Natural killer cell (primary cell): ENCODE measurements at regions not wholly inside any gene's neighbourhood (a gene's known extent, or its start where the extent isn't known, plus 50 kb on each side); places are given as distances from the start of the nearest gene placed in this dataset.

Source experiments
- ATAC-seq, 3 donors: fragments of 150-1000 bp in 2 of 3; fragments of 200-7000 bp in 1 of 3; cut with Tn5 transposase; 1 replicate in 1 of 3; 2 replicates in 2 of 3; pipeline ENCODE4 v1.10.0; 2021; ENCODE audit warnings: mild to moderate bottlenecking in 2 of 3, moderate library complexity in 2 of 3
- DNase-seq, 2 donors: peaks; one replicate each; pipeline versions ENCODE4 v3.0.0 to v3.0.0-alpha.2; 2013 to 2021; ENCODE audit warnings: mixed read lengths in 1 of 2
- H3K27ac ChIP-seq: one replicate; pipeline ENCODE4 v1.5.1; 2013; ENCODE audit warnings: mild to moderate bottlenecking, low read length
- H3K27me3 ChIP-seq: one replicate; pipeline ENCODE4 v1.6.1; 2013; ENCODE audit warnings: low read length; ENCODE audit not compliant: control insufficient read depth, insufficient read depth
- H3K36me3 ChIP-seq: one replicate; pipeline ENCODE4 v1.6.1; 2013; ENCODE audit warnings: low read length; ENCODE audit not compliant: control insufficient read depth, insufficient read depth
- H3K4me1 ChIP-seq: one replicate; pipeline ENCODE4 v1.6.1; 2013; ENCODE audit warnings: low read length; ENCODE audit not compliant: control insufficient read depth, insufficient read depth
- H3K4me3 ChIP-seq: one replicate; pipeline ENCODE4 v1.5.1; 2013; ENCODE audit warnings: low read length
- H3K9me3 ChIP-seq: one replicate; pipeline ENCODE4 v1.6.1; 2013; ENCODE audit warnings: low read length; ENCODE audit not compliant: control insufficient read depth, insufficient read depth
- H3K27ac Mint-ChIP-seq, 2 donors: one replicate each; pipeline ENCODE4 v1.8.0; 2022; ENCODE audit warnings: mild to moderate bottlenecking in 2 of 2, mixed read lengths in 2 of 2, moderate library complexity in 1 of 2
- H3K27me3 Mint-ChIP-seq, 2 donors: one replicate each; pipeline ENCODE4 v1.8.0; 2022; ENCODE audit warnings: low read depth in 2 of 2, mixed read lengths in 2 of 2
- H3K36me3 Mint-ChIP-seq: one replicate; pipeline ENCODE4 v1.8.0; 2022; ENCODE audit warnings: mixed read lengths
- H3K4me1 Mint-ChIP-seq, 2 donors: one replicate each; pipeline ENCODE4 v1.8.0; 2022; ENCODE audit warnings: mixed read lengths in 2 of 2
- H3K4me3 Mint-ChIP-seq: one replicate; pipeline ENCODE4 v1.8.0; 2022; ENCODE audit warnings: mild to moderate bottlenecking, moderate library complexity, mixed read lengths
- H3K9me3 Mint-ChIP-seq, 2 donors: one replicate each; pipeline ENCODE4 v1.8.0; 2022; ENCODE audit warnings: mixed read lengths in 2 of 2
- WGBS: methylation state at CpG from one replicate; pipeline ENCODE4 v1.1.7; 2013; ENCODE audit warnings: missing lambda C conversion rate; ENCODE audit not compliant: insufficient coverage; 5-methylcytosine and 5-hydroxymethylcytosine counted together
- intact Hi-C: fragments of 100-400 bp; cut with micrococcal nuclease; formaldehyde crosslinking; loops from one replicate; pipeline ENCODE4 v1.14.2; 2022
- TF ChIP-seq, protein P1 (sequence below): fragments of 200-600 bp; IDR thresholded peaks from one replicate; pipeline ENCODE4 v1.8.0; 2022; ENCODE audit warnings: antibody characterized with exemption

- H3K27ac Mint-ChIP-seq: no peak overlapping the region
- H3K27me3 Mint-ChIP-seq: peaks cover 16 to 44% of the 10 kb centered on the region in 2 donors
- H3K9me3 Mint-ChIP-seq: no peaks in the 10 kb centered on the region
- TF ChIP-seq, protein P1, sequence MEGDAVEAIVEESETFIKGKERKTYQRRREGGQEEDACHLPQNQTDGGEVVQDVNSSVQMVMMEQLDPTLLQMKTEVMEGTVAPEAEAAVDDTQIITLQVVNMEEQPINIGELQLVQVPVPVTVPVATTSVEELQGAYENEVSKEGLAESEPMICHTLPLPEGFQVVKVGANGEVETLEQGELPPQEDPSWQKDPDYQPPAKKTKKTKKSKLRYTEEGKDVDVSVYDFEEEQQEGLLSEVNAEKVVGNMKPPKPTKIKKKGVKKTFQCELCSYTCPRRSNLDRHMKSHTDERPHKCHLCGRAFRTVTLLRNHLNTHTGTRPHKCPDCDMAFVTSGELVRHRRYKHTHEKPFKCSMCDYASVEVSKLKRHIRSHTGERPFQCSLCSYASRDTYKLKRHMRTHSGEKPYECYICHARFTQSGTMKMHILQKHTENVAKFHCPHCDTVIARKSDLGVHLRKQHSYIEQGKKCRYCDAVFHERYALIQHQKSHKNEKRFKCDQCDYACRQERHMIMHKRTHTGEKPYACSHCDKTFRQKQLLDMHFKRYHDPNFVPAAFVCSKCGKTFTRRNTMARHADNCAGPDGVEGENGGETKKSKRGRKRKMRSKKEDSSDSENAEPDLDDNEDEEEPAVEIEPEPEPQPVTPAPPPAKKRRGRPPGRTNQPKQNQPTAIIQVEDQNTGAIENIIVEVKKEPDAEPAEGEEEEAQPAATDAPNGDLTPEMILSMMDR: no peak
- H3K27me3 ChIP-seq: peaks cover 10% of the 10 kb centered on the region
- WGBS: 4% methylated on average over 5 of the region's 6 CpGs
- ATAC-seq (peak; percentile 24 to 56 (median 47)), DNase-seq (peak in 1 of 2 donors; percentile 18)
- peaks cover 15 to 23% of the 10 kb centered on the region in 2 donors for H3K4me1 Mint-ChIP-seq
- H3K4me3 Mint-ChIP-seq: no peak overlapping the region
- no peaks in the 10 kb centered on the region for H3K9me3 ChIP-seq
- H3K4me3 ChIP-seq: no peak overlapping the region
- H3K36me3 Mint-ChIP-seq: no peaks in the 10 kb centered on the region
- H3K27ac ChIP-seq: no peak overlapping the region
- peaks cover 18% of the 10 kb centered on the region for H3K4me1 ChIP-seq
- intact Hi-C loops: loop anchor here (5.0 kb wide), 1 partner anchor 358 kb away; no protein-coding TSS in a partner anchor
- no peaks in the 10 kb centered on the region for H3K36me3 ChIP-seq
Measured at GRCh38 chr15:91660174-91660649, 193.3 kb upstream of the SLCO3A1 start.

GRCh38 chr15:91664224-91664836, 189.2 kb upstream of the SLCO3A1 start:
- TF ChIP-seq, protein P1: no peak
- no peaks in the 10 kb centered on the region for H3K36me3 ChIP-seq
- 88% methylated on average over 6 of the region's 6 CpGs for WGBS
- intact Hi-C loops: loop anchor here (5.0 kb wide), 1 partner anchor 362 kb away; no protein-coding TSS in a partner anchor
- H3K9me3 ChIP-seq: no peaks in the 10 kb centered on the region
- H3K27ac Mint-ChIP-seq: no peak overlapping the region
- no peaks in the 10 kb centered on the region for H3K9me3 Mint-ChIP-seq
- H3K4me3 ChIP-seq: no peak overlapping the region
- no peaks in the 10 kb centered on the region for H3K27me3 ChIP-seq
- no peak for ATAC-seq
- H3K27me3 Mint-ChIP-seq: peaks cover 1 to 12% of the 10 kb centered on the region in 2 donors
- peaks cover 8% of the 10 kb centered on the region in 2 donors for H3K4me1 Mint-ChIP-seq
- H3K4me1 ChIP-seq: peaks cover 14% of the 10 kb centered on the region
- no peak overlapping the region for H3K4me3 Mint-ChIP-seq
- no peak overlapping the region for H3K27ac ChIP-seq
- no peak for DNase-seq
- no peaks in the 10 kb centered on the region for H3K36me3 Mint-ChIP-seq

DNA sequence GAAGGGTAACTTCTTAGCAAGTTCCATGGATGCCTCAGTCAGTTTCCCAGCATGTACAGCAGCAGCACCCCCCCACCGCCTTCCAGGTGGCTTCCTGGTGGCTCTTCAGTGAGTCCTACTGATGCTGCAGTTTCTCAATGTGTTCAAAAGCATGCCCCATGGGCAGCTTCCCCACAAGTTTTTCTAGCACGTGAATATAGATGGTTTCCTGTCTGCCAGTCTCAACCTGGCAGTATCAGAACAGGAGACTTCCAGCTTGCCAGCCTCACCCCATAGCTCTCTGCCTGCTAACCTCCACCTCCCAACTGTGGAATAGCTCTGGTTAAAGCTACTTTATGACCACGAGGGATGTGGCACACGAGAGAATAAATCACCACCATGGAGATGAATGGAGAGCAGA, 188.3 kb upstream of the SLCO3A1 start:
- TF ChIP-seq, protein P1: no peak
- Histone ChIP-seq H3K4me1 (peaks cover 8% of the 10 kb centered on the region), H3K27ac (no peak overlapping the region), H3K27me3 (no peaks in the 10 kb centered on the region), H3K36me3 (no peaks in the 10 kb centered on the region), H3K9me3 (no peaks in the 10 kb centered on the region), H3K4me3 (no peak overlapping the region)
- Mint-ChIP-seq H3K4me3 (no peak overlapping the region), H3K36me3 (no peaks in the 10 kb centered on the region), H3K27ac (no peak overlapping the region), H3K4me1 (peaks cover 4% of the 10 kb centered on the region in 2 donors), H3K27me3 (peaks cover 0 to 3% of the 10 kb centered on the region in 2 donors), H3K9me3 (no peaks in the 10 kb centered on the region)
- no peak for DNase-seq
- intact Hi-C loops: no loop called here
- no peak for ATAC-seq
- WGBS: 21% methylated on average over 4 of the region's 4 CpGs

GRCh38 chr15:91668370-91668769, 185.1 kb upstream of the SLCO3A1 start:
- Mint-ChIP-seq H3K4me3 (no peak overlapping the region), H3K36me3 (no peaks in the 10 kb centered on the region), H3K27me3 (peaks cover 0 to 16% of the 10 kb centered on the region in 2 donors), H3K27ac (no peak overlapping the region), H3K4me1 (no peaks in the 10 kb centered on the region), H3K9me3 (no peaks in the 10 kb centered on the region)
- intact Hi-C loops: no loop called here
- ATAC-seq: no peak
- WGBS: 73% methylated on average over 1 of the region's 1 CpG
- Histone ChIP-seq H3K27me3 (no peaks in the 10 kb centered on the region), H3K36me3 (no peaks in the 10 kb centered on the region), H3K4me3 (no peak overlapping the region), H3K4me1 (peaks cover 4% of the 10 kb centered on the region), H3K27ac (no peak overlapping the region), H3K9me3 (no peaks in the 10 kb centered on the region)
- no peak for DNase-seq
- TF ChIP-seq, protein P1: no peak
